ENCODE measurements at regions not wholly inside any gene's neighbourhood (a gene's known extent, or its start where the extent isn't known, plus 50 kb on each side); places are given as distances from the start of the nearest gene placed in this dataset.

DNA sequence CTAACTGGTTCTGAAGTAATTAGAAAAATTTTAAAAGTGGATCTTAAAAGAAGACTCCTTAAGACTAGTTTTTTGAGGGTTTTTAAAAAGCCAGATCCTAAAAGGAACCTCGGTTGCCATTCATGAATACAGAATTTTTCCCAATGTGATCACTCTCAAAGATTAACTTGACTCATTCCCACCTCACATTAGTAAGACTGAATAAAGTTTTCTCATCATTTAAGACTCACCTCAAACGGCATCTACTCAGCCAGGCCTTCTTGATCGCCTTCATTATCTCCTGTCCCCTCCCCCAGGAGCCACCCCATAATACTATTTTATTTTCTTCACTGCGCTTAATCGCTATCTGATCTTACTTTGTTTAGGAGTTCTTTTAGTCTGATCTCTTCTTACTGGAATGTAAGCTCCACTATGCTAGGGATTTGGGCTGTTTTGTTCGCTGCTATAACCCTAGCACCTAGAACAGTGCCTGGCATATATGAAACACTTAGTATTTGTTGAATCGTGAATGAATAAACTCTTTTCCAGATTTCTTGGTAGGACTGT, 55.9 kb upstream of the PCGF5 start:
- TF ChIP-seq, protein P1, sequence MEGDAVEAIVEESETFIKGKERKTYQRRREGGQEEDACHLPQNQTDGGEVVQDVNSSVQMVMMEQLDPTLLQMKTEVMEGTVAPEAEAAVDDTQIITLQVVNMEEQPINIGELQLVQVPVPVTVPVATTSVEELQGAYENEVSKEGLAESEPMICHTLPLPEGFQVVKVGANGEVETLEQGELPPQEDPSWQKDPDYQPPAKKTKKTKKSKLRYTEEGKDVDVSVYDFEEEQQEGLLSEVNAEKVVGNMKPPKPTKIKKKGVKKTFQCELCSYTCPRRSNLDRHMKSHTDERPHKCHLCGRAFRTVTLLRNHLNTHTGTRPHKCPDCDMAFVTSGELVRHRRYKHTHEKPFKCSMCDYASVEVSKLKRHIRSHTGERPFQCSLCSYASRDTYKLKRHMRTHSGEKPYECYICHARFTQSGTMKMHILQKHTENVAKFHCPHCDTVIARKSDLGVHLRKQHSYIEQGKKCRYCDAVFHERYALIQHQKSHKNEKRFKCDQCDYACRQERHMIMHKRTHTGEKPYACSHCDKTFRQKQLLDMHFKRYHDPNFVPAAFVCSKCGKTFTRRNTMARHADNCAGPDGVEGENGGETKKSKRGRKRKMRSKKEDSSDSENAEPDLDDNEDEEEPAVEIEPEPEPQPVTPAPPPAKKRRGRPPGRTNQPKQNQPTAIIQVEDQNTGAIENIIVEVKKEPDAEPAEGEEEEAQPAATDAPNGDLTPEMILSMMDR (IDR thresholded peaks at IDR 0.05), result no peak
- TF ChIP-seq POLR2A (IDR thresholded peaks at IDR 0.05), result no peak

Measured in tibial nerve (tissue), 3 donors.